ENCODE measurements at regions not wholly inside any gene's neighbourhood (a gene's known extent, or its start where the extent isn't known, plus 50 kb on each side); places are given as distances from the start of the nearest gene placed in this dataset.

- CTCF ChIA-PET (ENCODE audit: partially characterized antibody) = interaction anchor here (1.1 to 2.0 kb wide), 4 partner anchors 23 to 710 kb away, joined by 3 to 6 read pairs (median 4); no protein-coding TSS in a partner anchor
- Histone ChIP-seq H4K5ac (ENCODE audit: insufficient read length, low read depth, low read length) (no peak overlapping the region), H3K14ac (ENCODE audit: insufficient read length) (no peak overlapping the region), H3K9ac (replicated peaks in 1 of 4; ENCODE audit: extremely low read depth in 1 of 4, low read depth in 3 of 4, low read length in 3 of 4) (no peak overlapping the region), H3K23me2 (ENCODE audit: low read depth, low read length) (no peaks in the 10 kb centered on the region), H3K18ac (ENCODE audit: extremely low read depth, low read length) (no peak overlapping the region), H3K27ac (ENCODE audit: low read depth, low read length) (no peak overlapping the region), H2BK12ac (ENCODE audit: low read depth, low read length) (no peak overlapping the region), H3K36me3 (ENCODE audit: control insufficient read depth in 2 of 4, insufficient read depth in 4 of 4, low read length in 3 of 4) (no peaks in the 10 kb centered on the region), H3K4me2 (ENCODE audit: insufficient read depth in 1 of 2, low read depth in 2 of 2, low read length in 2 of 2) (no peak overlapping the region), H3K4ac (replicated peaks; ENCODE audit: insufficient read length, low read depth, low read length) (no peak overlapping the region), H3K79me1 (ENCODE audit: low read depth, low read length) (no peaks in the 10 kb centered on the region), H4K91ac (replicated peaks; ENCODE audit: insufficient read length, low read length) (no peak overlapping the region), H3K56ac (replicated peaks; ENCODE audit: insufficient read length, low read depth, low read length) (no peak overlapping the region), H2AFZ (ENCODE audit: low read length) (no peak overlapping the region), H3K4me1 (replicated peaks in 1 of 4; ENCODE audit: control insufficient read depth in 3 of 4, insufficient read depth in 4 of 4, low read length in 3 of 4) (no peaks in the 10 kb centered on the region), H4K8ac (ENCODE audit: extremely low read depth, insufficient read depth, low read length) (no peak overlapping the region), H2AK5ac (ENCODE audit: low read depth, low read length) (no peak overlapping the region), H2BK20ac (ENCODE audit: low read length) (no peak overlapping the region), H2BK120ac (replicated peaks; ENCODE audit: low read depth, low read length) (no peak overlapping the region), H3K27me3 (replicated peaks in 1 of 4; ENCODE audit: control insufficient read depth in 3 of 4, extremely low read depth in 1 of 4, insufficient read depth in 3 of 4, low read length in 3 of 4) (no peaks in the 10 kb centered on the region), H3K79me2 (ENCODE audit: control insufficient read depth in 1 of 2, insufficient read depth in 2 of 2, low read length in 2 of 2) (no peaks in the 10 kb centered on the region), H2BK15ac (ENCODE audit: low read length) (no peak overlapping the region), H3K23ac (ENCODE audit: insufficient read length) (no peak overlapping the region), H4K20me1 (replicated peaks in 1 of 2; ENCODE audit: control insufficient read depth in 1 of 2, insufficient read depth in 2 of 2, low read length in 2 of 2) (no peaks in the 10 kb centered on the region), H2BK5ac (ENCODE audit: low read depth, low read length) (no peak overlapping the region), H3K4me3 (ENCODE audit: extremely low read depth in 1 of 4, insufficient read depth in 2 of 4, low read depth in 3 of 4, low read length in 4 of 4) (no peak overlapping the region), H3K9me3 (ENCODE audit: insufficient read depth in 2 of 2, low read depth in 1 of 2, low read length in 1 of 2) (no peaks in the 10 kb centered on the region)
- WGBS, 2 experiments (ENCODE audit: extremely low coverage in 1 of 2, insufficient coverage in 1 of 2, insufficient read length in 1 of 2, insufficient replicate concordance in 2 of 2, low coverage in 1 of 2, low lambda C conversion rate in 2 of 2, missing lambda C conversion rate in 1 of 2) = 87% methylated on average over 6 of the region's 6 CpGs; no CpG with 5 or more reads in 1 of the 2 experiments
- FAIRE-seq (no peak), DNase-seq (ENCODE audit: low read depth in 1 of 2, low spot score in 2 of 2) (no peak)
- POLR2A ChIA-PET (ENCODE audit: partially characterized antibody) = no interaction called here
- TF ChIP-seq SIX5 (IDR thresholded peaks at IDR 0.05; ENCODE audit: low read depth, low read length) = no peak
- TF ChIP-seq BACH1 (IDR thresholded peaks at IDR 0.05; ENCODE audit: low read length) = no peak
- TF ChIP-seq CBX5 (IDR thresholded peaks at IDR 0.05; ENCODE audit: low read depth, low read length) = no peak
- no peak for TF ChIP-seq E2F6 (IDR thresholded peaks at IDR 0.05)
- TF ChIP-seq CEBPB (IDR thresholded peaks at IDR 0.05; ENCODE audit: low read depth, low read length) = no peak
- no peak for TF ChIP-seq SUZ12 (IDR thresholded peaks at IDR 0.05; ENCODE audit: low read length)
- TF ChIP-seq PHF8 (conservative IDR thresholded peaks at IDR 0.05; ENCODE audit: low read depth, low read length) = no peak
- TF ChIP-seq EGR1 (IDR thresholded peaks at IDR 0.05; ENCODE audit: borderline replicate concordance, low read depth, low read length) = no peak
Measured at GRCh38 chr7:42650171-42650570, 261.7 kb downstream of the C7orf25 start.

All from H1 (cell line).